NCI-H187 (cell line): ENCODE measurements at regions not wholly inside any gene's neighbourhood (a gene's known extent, or its start where the extent isn't known, plus 50 kb on each side); places are given as distances from the start of the nearest gene placed in this dataset.
"Not testable (repeated sequence)": the region's sequence is repeated elsewhere in the genome, so short reads cannot be mapped to it uniquely, and the experiment has no call there.

Source experiments
- DNase-seq, 2 experiments: peaks; one replicate each; lab custom pipeline; 2025; lab: John Stamatoyannopoulos, UW

- no peak for DNase-seq
Measured at GRCh38 chr18:62629031-62629430, 86.3 kb upstream of the PHLPP1 start.

- DNase-seq = no peak
Measured at GRCh38 chr18:62631173-62631572, 84.2 kb upstream of the PHLPP1 start.

GRCh38 chr18:62632788-62633455 lies 82.4 kb upstream of the PHLPP1 start:
- no peak for DNase-seq

- no peak for DNase-seq
Measured at GRCh38 chr18:62634458-62634857, 80.9 kb upstream of the PHLPP1 start.

- DNase-seq = no peak
Measured at GRCh38 chr18:62634979-62635630, 80.2 kb upstream of the PHLPP1 start.

- no peak for DNase-seq
Measured at GRCh38 chr18:62637403-62637802, 77.9 kb upstream of the PHLPP1 start.

GRCh38 chr18:62637807-62638687 lies 77.3 kb upstream of the PHLPP1 start:
- peak in 1 of 2 experiments; percentile 11 for DNase-seq

GRCh38 chr18:62643181-62643580 lies 72.2 kb upstream of the PHLPP1 start:
- no peak for DNase-seq

- no peak for DNase-seq
Measured at GRCh38 chr18:62644773-62645172, 70.6 kb upstream of the PHLPP1 start.

GRCh38 chr18:62647179-62647578 lies 68.2 kb upstream of the PHLPP1 start:
- no peak for DNase-seq

GRCh38 chr18:62648045-62648678 lies 67.2 kb upstream of the PHLPP1 start:
- no peak for DNase-seq

- DNase-seq = no peak
Measured at GRCh38 chr18:62651276-62652056, 63.9 kb upstream of the PHLPP1 start.

GRCh38 chr18:62652057-62652629 lies 63.2 kb upstream of the PHLPP1 start:
- DNase-seq = not testable (repeated sequence)

GRCh38 chr18:62655520-62656219 lies 59.7 kb upstream of the PHLPP1 start:
- no peak for DNase-seq

- DNase-seq = no peak
Measured at GRCh38 chr18:62658028-62658427, 57.3 kb upstream of the PHLPP1 start.

GRCh38 chr18:62659698-62660097 lies 55.6 kb upstream of the PHLPP1 start:
- no peak for DNase-seq

GRCh38 chr18:62660691-62661090 lies 54.6 kb upstream of the PHLPP1 start:
- no peak for DNase-seq

GRCh38 chr18:62663731-62664336 lies 51.5 kb upstream of the PHLPP1 start:
- no peak for DNase-seq

- DNase-seq = no peak
Measured at GRCh38 chr18:62664414-62664813, 50.9 kb upstream of the PHLPP1 start.

- DNase-seq = no peak
Measured at GRCh38 chr18:62665188-62665587, 50.2 kb upstream of the PHLPP1 start.
